ENCODE measurements at regions not wholly inside any gene's neighbourhood (a gene's known extent, or its start where the extent isn't known, plus 50 kb on each side); places are given as distances from the start of the nearest gene placed in this dataset.

DNA sequence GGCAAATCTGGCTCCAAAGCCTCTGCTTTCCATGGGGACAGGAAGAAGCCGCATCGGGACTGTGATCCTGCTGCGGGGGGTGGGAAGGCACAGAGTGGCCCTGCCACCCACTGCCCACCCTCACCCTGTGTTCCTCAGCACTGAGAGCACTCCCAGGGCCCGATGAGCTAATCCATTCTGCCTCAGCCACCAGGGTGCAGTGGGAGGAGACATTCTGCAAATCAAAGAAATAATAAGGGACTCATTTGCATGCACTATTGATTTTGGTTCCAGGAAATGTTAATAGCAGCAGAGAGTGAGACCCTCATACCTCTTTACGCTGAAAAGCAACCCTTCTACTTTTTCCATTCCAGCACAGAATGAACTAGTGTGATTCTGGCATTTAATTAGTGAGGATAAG lies 572.8 kb downstream of the INHBA start (continued):
- TF ChIP-seq, protein P1, sequence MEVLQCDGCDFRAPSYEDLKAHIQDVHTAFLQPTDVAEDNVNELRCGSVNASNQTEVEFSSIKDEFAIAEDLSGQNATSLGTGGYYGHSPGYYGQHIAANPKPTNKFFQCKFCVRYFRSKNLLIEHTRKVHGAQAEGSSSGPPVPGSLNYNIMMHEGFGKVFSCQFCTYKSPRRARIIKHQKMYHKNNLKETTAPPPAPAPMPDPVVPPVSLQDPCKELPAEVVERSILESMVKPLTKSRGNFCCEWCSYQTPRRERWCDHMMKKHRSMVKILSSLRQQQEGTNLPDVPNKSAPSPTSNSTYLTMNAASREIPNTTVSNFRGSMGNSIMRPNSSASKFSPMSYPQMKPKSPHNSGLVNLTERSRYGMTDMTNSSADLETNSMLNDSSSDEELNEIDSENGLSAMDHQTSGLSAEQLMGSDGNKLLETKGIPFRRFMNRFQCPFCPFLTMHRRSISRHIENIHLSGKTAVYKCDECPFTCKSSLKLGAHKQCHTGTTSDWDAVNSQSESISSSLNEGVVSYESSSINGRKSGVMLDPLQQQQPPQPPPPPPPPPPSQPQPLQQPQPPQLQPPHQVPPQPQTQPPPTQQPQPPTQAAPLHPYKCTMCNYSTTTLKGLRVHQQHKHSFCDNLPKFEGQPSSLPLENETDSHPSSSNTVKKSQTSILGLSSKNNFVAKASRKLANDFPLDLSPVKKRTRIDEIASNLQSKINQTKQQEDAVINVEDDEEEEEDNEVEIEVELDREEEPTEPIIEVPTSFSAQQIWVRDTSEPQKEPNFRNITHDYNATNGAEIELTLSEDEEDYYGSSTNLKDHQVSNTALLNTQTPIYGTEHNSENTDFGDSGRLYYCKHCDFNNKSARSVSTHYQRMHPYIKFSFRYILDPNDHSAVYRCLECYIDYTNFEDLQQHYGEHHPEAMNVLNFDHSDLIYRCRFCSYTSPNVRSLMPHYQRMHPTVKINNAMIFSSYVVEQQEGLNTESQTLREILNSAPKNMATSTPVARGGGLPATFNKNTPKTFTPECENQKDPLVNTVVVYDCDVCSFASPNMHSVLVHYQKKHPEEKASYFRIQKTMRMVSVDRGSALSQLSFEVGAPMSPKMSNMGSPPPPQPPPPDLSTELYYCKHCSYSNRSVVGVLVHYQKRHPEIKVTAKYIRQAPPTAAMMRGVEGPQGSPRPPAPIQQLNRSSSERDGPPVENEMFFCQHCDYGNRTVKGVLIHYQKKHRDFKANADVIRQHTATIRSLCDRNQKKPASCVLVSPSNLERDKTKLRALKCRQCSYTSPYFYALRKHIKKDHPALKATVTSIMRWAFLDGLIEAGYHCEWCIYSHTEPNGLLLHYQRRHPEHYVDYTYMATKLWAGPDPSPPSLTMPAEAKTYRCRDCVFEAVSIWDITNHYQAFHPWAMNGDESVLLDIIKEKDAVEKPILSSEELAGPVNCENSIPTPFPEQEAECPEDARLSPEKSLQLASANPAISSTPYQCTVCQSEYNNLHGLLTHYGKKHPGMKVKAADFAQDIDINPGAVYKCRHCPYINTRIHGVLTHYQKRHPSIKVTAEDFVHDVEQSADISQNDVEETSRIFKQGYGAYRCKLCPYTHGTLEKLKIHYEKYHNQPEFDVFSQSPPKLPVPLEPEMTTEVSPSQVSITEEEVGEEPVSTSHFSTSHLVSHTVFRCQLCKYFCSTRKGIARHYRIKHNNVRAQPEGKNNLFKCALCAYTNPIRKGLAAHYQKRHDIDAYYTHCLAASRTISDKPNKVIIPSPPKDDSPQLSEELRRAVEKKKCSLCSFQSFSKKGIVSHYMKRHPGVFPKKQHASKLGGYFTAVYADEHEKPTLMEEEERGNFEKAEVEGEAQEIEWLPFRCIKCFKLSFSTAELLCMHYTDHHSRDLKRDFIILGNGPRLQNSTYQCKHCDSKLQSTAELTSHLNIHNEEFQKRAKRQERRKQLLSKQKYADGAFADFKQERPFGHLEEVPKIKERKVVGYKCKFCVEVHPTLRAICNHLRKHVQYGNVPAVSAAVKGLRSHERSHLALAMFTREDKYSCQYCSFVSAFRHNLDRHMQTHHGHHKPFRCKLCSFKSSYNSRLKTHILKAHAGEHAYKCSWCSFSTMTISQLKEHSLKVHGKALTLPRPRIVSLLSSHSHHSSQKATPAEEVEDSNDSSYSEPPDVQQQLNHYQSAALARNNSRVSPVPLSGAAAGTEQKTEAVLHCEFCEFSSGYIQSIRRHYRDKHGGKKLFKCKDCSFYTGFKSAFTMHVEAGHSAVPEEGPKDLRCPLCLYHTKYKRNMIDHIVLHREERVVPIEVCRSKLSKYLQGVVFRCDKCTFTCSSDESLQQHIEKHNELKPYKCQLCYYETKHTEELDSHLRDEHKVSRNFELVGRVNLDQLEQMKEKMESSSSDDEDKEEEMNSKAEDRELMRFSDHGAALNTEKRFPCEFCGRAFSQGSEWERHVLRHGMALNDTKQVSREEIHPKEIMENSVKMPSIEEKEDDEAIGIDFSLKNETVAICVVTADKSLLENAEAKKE (CRISPR knock-in tag; IDR thresholded peaks at IDR 0.05), result no peak
- TF ChIP-seq EZH2phosphoT487 (IDR thresholded peaks at IDR 0.05; ENCODE audit: unreplicated experiment), result no peak

DNA sequence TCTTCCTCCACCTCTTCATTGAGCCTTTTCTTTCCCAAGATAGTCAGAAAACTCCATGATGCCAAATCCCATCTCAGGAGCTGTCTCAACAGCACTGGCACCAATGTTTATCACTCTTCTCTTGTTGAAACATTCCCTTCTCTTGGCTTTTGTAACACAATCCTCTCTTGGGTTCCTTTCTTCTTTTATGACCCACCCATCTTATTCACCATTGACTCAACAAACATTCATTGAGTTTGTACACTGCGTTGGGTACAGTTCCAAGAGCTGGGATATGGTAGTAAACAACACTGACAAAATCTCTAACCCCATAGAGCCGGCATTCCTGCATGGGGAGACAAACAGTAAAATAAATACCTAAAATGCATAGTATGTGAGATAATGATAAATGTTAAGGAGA lies 577.5 kb downstream of the INHBA start:
- no peak overlapping the region for H2AFZ ChIP-seq
- H3K4me3 Mint-ChIP-seq, result no peak overlapping the region
- H3K27me3 ChIP-seq (ENCODE audit: insufficient read depth), result no peaks in the 10 kb centered on the region
- H3K4me1 ChIP-seq (ENCODE audit: insufficient read depth), result no peaks in the 10 kb centered on the region; the same call in 1 of the 2 replicates
- H3K36me3 Mint-ChIP-seq (ENCODE audit: low read depth), result no peaks in the 10 kb centered on the region
- H3K9me3 Mint-ChIP-seq, result no peaks in the 10 kb centered on the region
- H3K4me3 ChIP-seq, result no peak overlapping the region
- no peaks in the 10 kb centered on the region for H3K36me3 ChIP-seq (ENCODE audit: insufficient read depth)
- peaks cover 10% of the 10 kb centered on the region for H3K4me1 Mint-ChIP-seq
- H3K27ac ChIP-seq (ENCODE audit: low read depth), result no peak overlapping the region
- ATAC-seq, result no peak
- no peaks in the 10 kb centered on the region for H3K79me2 ChIP-seq (replicated peaks; ENCODE audit: insufficient read depth)
- H4K20me1 ChIP-seq (replicated peaks; ENCODE audit: insufficient read depth), result no peaks in the 10 kb centered on the region
- H3K27ac Mint-ChIP-seq, result no peak overlapping the region
- peaks cover 18% of the 10 kb centered on the region for H3K9me2 ChIP-seq (ENCODE audit: insufficient read depth)
- H3K4me2 ChIP-seq, result no peak overlapping the region
- DNase-seq (ENCODE audit: low spot score), result no peak
- no peaks in the 10 kb centered on the region for H3F3A ChIP-seq (replicated peaks; ENCODE audit: low read depth)
- H3K27me3 Mint-ChIP-seq (ENCODE audit: insufficient read depth, low read depth, poor library complexity), result no peaks in the 10 kb centered on the region
- TF ChIP-seq NANOG (IDR thresholded peaks at IDR 0.05; ENCODE audit: borderline replicate concordance), result no peak
- TF ChIP-seq POLR2AphosphoS5 (IDR thresholded peaks at IDR 0.05; ENCODE audit: low read depth), result no peak
- no peak for TF ChIP-seq EZH2phosphoT487 (IDR thresholded peaks at IDR 0.05; ENCODE audit: unreplicated experiment)
- no peak for TF ChIP-seq ZNF114 (CRISPR knock-in tag; IDR thresholded peaks at IDR 0.05)
- TF ChIP-seq, protein P1 (CRISPR knock-in tag; IDR thresholded peaks at IDR 0.05), result no peak
- no peak for TF ChIP-seq STAT1 (IDR thresholded peaks at IDR 0.05; ENCODE audit: unreplicated experiment)
- no peak for TF ChIP-seq ZNF331 (CRISPR knock-in tag; IDR thresholded peaks at IDR 0.05; ENCODE audit: low read depth)
- TF ChIP-seq CREB1 (CRISPR knock-in tag; IDR thresholded peaks at IDR 0.05; ENCODE audit: low read depth), result no peak

Data from GM23338 (cell line).